ENCODE measurements at regions not wholly inside any gene's neighbourhood (a gene's known extent, or its start where the extent isn't known, plus 50 kb on each side); places are given as distances from the start of the nearest gene placed in this dataset.

DNA sequence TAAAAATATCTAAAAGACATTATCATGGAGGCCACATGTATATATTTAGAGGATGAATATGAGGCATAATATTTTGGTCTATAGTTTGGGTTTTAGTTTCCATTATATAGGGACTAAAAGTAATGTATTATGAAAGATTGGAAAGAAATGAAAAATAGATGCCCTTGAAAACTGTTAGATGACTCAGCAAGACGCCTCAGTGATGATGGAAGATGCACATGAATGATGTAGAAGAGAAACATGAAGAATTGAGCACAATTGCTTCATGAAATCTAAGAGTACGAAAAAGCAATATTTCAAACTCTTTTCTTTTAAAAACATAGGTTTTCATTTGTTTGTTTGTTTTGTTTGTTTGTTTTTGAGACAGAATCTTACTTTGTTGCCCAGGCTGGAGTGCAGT is 89.8 kb downstream of the ARL4A start:
- TF ChIP-seq, protein P1, sequence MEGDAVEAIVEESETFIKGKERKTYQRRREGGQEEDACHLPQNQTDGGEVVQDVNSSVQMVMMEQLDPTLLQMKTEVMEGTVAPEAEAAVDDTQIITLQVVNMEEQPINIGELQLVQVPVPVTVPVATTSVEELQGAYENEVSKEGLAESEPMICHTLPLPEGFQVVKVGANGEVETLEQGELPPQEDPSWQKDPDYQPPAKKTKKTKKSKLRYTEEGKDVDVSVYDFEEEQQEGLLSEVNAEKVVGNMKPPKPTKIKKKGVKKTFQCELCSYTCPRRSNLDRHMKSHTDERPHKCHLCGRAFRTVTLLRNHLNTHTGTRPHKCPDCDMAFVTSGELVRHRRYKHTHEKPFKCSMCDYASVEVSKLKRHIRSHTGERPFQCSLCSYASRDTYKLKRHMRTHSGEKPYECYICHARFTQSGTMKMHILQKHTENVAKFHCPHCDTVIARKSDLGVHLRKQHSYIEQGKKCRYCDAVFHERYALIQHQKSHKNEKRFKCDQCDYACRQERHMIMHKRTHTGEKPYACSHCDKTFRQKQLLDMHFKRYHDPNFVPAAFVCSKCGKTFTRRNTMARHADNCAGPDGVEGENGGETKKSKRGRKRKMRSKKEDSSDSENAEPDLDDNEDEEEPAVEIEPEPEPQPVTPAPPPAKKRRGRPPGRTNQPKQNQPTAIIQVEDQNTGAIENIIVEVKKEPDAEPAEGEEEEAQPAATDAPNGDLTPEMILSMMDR (IDR thresholded peaks at IDR 0.05): no peak
- no peak for TF ChIP-seq POLR2A (IDR thresholded peaks at IDR 0.05)
